Transverse colon (tissue), 4 donors: ENCODE measurements at regions not wholly inside any gene's neighbourhood (a gene's known extent, or its start where the extent isn't known, plus 50 kb on each side); places are given as distances from the start of the nearest gene placed in this dataset.

ENCODE experiments used
- POLR2AphosphoS5 ChIP-seq, 3 donors: sonication (generic); formaldehyde crosslinking; IDR thresholded peaks; one replicate each; pipeline ENCODE4 v1.6.1; 2016; ENCODE audit warnings: antibody characterized with exemption in 3 of 3
- TF ChIP-seq, protein P1 (sequence below), 5 experiments: fragments of 200-600 bp in 3 of 5; fragments of 450-650 bp in 2 of 5; sonication (generic) in 3 of 5; IDR thresholded peaks; 1 replicate in 2 of 5; 2 replicates in 3 of 5; pipeline ENCODE4 v1.5.1; 2016 to 2017; ENCODE audit warnings: antibody characterized with exemption in 5 of 5, inconsistent platforms in 3 of 5, mild to moderate bottlenecking in 2 of 5, moderate library complexity in 1 of 5

GRCh38 chr5:17336054-17336453 is 118.6 kb downstream of the BASP1 start:
- TF ChIP-seq, protein P1, sequence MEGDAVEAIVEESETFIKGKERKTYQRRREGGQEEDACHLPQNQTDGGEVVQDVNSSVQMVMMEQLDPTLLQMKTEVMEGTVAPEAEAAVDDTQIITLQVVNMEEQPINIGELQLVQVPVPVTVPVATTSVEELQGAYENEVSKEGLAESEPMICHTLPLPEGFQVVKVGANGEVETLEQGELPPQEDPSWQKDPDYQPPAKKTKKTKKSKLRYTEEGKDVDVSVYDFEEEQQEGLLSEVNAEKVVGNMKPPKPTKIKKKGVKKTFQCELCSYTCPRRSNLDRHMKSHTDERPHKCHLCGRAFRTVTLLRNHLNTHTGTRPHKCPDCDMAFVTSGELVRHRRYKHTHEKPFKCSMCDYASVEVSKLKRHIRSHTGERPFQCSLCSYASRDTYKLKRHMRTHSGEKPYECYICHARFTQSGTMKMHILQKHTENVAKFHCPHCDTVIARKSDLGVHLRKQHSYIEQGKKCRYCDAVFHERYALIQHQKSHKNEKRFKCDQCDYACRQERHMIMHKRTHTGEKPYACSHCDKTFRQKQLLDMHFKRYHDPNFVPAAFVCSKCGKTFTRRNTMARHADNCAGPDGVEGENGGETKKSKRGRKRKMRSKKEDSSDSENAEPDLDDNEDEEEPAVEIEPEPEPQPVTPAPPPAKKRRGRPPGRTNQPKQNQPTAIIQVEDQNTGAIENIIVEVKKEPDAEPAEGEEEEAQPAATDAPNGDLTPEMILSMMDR (IDR thresholded peaks at IDR 0.05): no peak
- TF ChIP-seq POLR2AphosphoS5 (IDR thresholded peaks at IDR 0.05): no peak
